ENCODE measurements at regions not wholly inside any gene's neighbourhood (a gene's known extent, or its start where the extent isn't known, plus 50 kb on each side); places are given as distances from the start of the nearest gene placed in this dataset.
"Not testable (repeated sequence)": the region's sequence is repeated elsewhere in the genome, so short reads cannot be mapped to it uniquely, and the experiment has no call there.

GRCh38 chr7:32224276-32224675 lies 154.1 kb upstream of the PDE1C start:
- DNase-seq (ENCODE audit: low read depth in 3 of 3): no peak

DNA sequence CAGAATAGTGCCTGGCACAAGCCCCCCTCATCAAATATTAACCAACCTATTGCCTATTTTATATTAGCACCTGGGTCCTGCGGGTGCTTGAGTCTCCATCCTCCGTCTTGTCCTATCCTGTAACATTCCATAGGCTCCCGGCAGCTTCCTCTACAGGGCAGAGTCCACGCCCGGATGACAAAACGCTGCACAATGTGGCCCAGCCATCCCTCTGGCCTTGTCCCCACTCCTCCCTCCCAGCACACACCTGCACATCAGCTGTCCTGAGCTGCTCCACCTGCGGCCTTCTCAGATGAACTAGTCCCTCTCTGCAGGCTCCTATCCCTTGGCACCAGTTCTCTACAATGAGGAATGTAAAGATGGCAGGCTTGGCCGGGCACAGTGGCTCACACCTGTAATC lies 153.5 kb upstream of the PDE1C start:
- DNase-seq (ENCODE audit: low read depth in 3 of 3): no peak

DNA sequence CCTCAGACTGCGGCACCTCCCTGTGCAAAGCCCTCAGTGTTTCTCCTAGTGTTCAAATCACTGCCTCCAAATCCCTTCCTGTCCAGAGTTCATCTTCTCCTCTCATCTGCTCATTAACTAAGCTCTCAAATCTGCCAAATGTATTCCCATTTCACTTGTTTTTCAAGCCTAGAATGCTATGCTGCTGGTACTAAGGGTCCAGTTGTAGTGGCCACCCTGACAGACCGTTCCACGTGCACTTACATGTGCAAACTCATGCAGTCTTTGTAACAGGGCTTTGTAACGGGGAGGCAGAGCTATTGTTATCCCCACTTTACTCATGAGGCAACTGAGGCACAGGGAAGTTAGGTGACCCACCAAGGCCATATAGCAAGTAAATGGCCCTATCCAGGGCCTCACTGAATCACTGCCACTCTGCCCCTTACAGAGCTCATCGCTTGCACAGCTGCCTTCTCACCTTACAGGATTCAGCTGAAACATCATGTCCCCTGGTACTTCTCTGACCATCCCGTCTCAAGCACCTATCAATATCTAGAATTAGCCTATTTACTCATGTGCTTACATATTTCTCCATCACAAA lies 153.0 kb upstream of the PDE1C start:
- no peak for DNase-seq (ENCODE audit: low read depth in 3 of 3)

DNA sequence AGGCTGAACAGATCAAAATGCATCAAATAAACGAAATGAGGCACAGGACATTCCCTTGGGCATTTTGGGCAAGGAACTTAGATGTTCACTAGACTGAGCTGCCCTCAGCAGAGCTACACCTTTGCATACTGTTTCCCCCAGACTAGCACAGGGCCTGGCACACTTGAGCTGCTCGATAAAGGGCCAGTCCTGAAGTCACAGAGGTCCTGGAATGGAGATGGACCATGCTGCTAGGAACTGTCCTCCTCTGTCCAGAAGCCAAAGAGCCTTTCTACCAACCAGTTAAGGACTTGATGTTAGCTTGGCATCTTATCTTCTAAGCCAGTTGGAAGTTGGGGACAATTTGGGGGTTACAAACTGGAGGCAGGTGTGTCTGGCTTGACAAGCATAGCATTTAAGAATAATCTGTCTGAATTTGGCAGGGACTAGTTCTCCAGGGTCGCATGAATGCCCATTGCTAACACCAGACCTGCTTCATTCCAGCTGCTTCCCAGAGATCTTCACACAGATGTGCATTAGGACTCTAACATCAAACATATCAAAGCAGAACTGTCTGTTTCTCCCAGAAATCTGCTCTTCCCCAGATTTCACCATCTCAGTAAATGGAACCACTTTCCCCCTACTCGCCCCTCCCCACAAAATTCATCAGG lies 152.2 kb upstream of the PDE1C start:
- DNase-seq (ENCODE audit: low read depth in 3 of 3): no peak

DNA sequence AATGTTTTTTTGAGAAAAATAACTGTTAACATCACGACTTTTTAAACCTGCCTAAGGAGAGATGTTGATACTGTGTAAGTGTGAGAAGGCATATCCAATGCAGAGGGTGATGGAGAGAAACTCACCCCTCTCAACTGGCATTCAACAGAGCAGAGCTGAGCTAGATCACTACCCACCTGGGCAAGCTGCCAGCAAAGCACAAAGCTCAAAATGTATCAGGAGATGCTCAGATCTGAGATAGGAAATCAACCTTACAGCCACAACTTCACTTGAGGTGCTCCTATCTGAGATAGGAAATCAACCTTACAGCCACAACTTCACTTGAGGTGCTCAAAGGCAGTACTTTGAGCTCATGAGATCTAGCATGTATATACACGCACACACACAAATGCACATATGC lies 151.5 kb upstream of the PDE1C start:
- no peak for DNase-seq (ENCODE audit: low read depth in 3 of 3)

DNA sequence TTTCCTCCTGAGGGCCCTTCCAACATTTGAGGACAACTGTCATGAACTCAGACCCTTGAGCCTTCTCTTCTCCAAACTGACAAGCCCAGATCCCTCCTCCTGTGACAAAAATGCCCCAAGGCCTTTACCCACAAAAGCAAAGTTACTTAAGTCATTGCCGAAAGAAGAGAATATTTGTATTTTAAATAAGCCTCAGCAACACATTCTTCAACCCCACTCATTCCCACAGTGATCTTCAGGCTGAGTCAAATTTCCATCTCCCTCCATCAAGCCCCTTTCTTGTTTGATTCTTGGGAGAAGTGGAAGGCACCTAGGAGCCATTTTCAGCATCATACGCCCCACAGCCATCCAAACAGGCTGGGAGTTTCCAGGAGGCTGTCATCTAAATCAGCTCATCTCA lies 150.8 kb upstream of the PDE1C start:
- DNase-seq (ENCODE audit: low read depth in 3 of 3): no peak

- DNase-seq (ENCODE audit: low read depth in 3 of 3): not testable (repeated sequence)
Measured at GRCh38 chr7:32219831-32220230, 149.6 kb upstream of the PDE1C start.

DNA sequence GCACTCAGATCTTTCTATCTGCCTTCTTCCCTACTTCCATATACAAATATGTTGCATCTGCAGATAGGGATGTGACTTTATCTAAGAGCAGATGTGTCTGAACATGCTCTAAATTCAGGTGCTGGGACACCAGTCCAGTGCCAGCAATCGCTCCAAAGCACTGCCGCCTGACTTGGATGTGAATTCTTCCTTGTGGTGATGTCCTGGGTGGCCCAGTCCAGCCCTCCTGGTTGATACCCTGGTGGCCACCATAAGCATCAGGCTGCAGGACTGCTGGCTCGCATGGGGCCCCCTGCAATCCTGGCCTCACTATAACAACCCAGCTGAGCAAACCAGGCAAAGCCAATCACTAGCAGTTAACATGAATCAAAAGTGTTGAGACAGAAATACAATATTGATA lies 149.2 kb upstream of the PDE1C start:
- no peak for DNase-seq (ENCODE audit: low read depth in 3 of 3)

GRCh38 chr7:32218741-32219288 lies 148.6 kb upstream of the PDE1C start:
- DNase-seq (ENCODE audit: low read depth in 3 of 3): no peak

DNA sequence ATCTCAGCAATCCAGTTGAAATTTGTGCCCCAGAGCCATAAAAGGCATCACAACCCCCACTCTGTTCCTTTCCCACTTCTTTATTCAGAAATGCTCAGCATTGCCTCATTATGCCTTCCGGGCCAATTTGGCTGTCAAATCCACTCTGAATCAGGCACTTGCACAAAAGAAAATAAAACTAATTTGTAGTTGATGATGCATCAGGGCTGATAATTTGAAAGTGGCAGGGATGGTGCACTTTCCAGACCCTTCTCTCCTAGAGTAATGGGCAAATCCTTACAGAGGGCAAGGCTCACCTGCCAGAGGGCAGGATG lies 147.9 kb upstream of the PDE1C start:
- DNase-seq (ENCODE audit: low read depth in 3 of 3): no peak

GRCh38 chr7:32217341-32218153 lies 147.3 kb upstream of the PDE1C start:
- DNase-seq (ENCODE audit: low read depth in 3 of 3): no peak

- DNase-seq (ENCODE audit: low read depth in 3 of 3): no peak
Measured at GRCh38 chr7:32216759-32217158, 146.6 kb upstream of the PDE1C start.

DNA sequence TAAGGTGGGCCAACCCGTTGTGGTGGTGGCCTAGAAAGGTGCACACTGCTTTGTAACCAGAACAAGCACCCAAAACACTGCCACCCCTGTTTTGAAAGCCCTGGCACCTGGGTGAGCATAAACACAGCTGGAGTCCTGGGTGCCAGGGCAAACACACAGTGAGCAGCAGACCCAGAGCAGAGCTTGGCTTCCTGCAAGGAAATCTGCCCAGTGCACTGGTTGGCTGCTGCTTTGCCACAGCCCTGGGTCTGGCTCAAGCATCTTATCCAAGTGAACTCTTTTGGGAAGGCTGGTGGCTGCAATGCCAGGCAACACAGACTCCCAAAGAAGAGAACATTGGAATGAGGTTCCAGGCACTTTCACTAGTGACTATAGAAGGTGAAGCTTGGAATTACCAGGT lies 145.5 kb upstream of the PDE1C start:
- no peak for DNase-seq (ENCODE audit: low read depth in 3 of 3)

GRCh38 chr7:32214913-32215312 lies 144.7 kb upstream of the PDE1C start:
- DNase-seq (ENCODE audit: low read depth in 3 of 3): no peak

DNA sequence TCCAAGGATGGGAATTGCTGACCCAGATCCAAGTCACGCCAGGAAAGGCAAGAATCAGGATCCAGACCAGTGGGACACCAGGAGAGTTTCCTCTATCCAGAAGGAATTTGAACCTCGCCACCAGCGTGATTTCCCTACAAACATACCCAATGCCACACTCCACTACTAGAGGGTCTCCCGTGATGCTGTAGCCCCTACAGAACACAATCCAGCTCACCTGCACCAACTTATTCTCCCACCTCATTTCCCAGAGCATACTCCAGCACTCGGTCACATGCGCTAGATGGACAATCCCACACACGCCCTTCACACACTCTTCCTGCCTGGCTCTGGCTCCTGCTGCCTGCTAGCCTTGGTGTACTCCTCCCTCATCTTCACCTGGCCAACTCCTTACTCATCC lies 142.1 kb upstream of the PDE1C start:
- no peak for DNase-seq (ENCODE audit: low read depth in 3 of 3)

- DNase-seq (ENCODE audit: low read depth in 3 of 3): no peak
Measured at GRCh38 chr7:32206987-32207386, 136.8 kb upstream of the PDE1C start.

- no peak for DNase-seq (ENCODE audit: low read depth in 3 of 3)
Measured at GRCh38 chr7:32206488-32206887, 136.3 kb upstream of the PDE1C start.

DNA sequence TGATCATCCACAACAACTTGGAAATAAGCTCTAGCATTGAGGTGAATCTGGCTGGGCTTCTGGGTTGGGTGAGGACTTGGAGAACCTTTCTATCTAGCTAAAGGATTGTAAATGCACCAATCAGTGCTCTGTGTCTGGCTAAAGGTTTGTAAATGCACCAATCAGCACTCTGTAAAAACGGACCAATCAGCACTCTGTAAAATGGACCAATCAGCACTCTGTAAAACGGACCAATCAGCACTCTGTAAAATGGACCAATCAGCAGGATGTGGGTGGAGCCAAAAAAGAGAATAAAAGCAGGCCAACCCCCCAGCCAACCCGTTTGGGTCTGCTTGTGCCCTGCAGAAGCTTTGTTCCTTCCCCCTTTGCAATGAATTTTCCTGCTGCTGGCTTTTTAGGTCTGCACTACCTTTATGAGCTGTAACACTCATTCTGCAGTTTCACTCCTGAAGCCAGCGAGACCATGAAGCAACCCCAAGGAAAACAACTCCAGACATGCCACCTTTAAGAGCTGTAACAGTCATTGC lies 135.2 kb upstream of the PDE1C start:
- not testable (repeated sequence) for DNase-seq (ENCODE audit: low read depth in 3 of 3)

- no peak for DNase-seq (ENCODE audit: low read depth in 3 of 3)
Measured at GRCh38 chr7:32204361-32205018, 134.3 kb upstream of the PDE1C start.

GRCh38 chr7:32200646-32201045 lies 130.4 kb upstream of the PDE1C start:
- no peak for DNase-seq (ENCODE audit: low read depth in 3 of 3)

DNA sequence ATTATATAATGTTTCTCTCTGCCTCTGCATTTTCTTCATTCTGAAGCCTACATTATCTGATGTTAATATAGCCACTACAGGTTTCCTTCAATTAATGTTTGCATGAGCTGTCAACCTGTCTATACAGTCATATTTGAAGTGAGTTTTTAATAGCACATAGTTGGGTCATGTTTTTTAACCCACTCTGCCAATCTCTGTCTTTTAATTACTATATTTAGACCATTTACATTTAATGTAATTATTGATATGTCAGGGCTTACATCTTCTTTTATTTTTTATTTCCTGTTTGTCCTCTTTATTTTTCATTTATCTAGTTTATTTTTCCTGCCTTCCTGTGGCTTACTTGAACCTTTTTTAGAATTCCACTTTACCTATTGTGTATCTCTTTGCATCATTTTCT lies 124.3 kb upstream of the PDE1C start:
- no peak for DNase-seq (ENCODE audit: low read depth in 3 of 3)

DNA sequence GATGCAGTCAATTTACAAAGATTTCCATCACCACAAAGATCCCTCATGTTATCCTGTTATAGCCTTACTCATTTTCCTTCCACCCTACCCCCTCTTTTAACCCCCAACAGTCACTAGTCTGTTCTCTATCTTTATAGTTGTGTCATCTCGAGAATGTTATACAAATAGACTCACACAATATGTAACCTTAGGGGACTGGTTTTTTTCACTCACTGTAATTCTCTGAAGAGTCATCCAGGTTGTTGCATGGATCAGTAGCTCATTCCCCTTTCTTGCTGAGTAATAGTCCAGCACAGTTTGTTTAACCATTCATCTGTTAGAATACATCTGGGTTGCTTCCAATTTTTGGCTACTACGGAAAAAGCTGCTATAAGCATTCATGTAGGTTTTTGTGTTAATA lies 121.1 kb upstream of the PDE1C start:
- DNase-seq (ENCODE audit: low read depth in 3 of 3): no peak
